ENCODE measurements at regions not wholly inside any gene's neighbourhood (a gene's known extent, or its start where the extent isn't known, plus 50 kb on each side); places are given as distances from the start of the nearest gene placed in this dataset.

GRCh38 chr4:126262665-126263064, 947.9 kb downstream of the FAT4 start:
- DNase-seq, result no peak

GRCh38 chr4:126264839-126265238, 950.1 kb downstream of the FAT4 start:
- DNase-seq, result no peak

GRCh38 chr4:126265888-126266287, 951.1 kb downstream of the FAT4 start:
- no peak for DNase-seq

- no peak for DNase-seq
Measured at GRCh38 chr4:126267689-126268088, 952.9 kb downstream of the FAT4 start.

GRCh38 chr4:126268106-126268505, 953.4 kb downstream of the FAT4 start:
- DNase-seq, result no peak

GRCh38 chr4:126269106-126269505, 954.4 kb downstream of the FAT4 start:
- DNase-seq, result no peak

GRCh38 chr4:126271292-126271691, 956.5 kb downstream of the FAT4 start:
- no peak for DNase-seq

- no peak for DNase-seq
Measured at GRCh38 chr4:126273746-126274145, 959.0 kb downstream of the FAT4 start.

- no peak for DNase-seq
Measured at GRCh38 chr4:126291886-126292285, 977.1 kb downstream of the FAT4 start.

GRCh38 chr4:126298271-126298670, 983.5 kb downstream of the FAT4 start:
- no peak for DNase-seq

- no peak for DNase-seq
Measured at GRCh38 chr4:126306152-126306869, 991.6 kb downstream of the FAT4 start.

GRCh38 chr4:126318376-126318775, 1003.6 kb downstream of the FAT4 start:
- DNase-seq, result no peak

GRCh38 chr4:126328914-126329313, 1014.2 kb downstream of the FAT4 start:
- DNase-seq, result no peak

- DNase-seq, result no peak
Measured at GRCh38 chr4:126338548-126338947, 1023.8 kb downstream of the FAT4 start.

GRCh38 chr4:126341927-126342326, 1027.2 kb downstream of the FAT4 start:
- DNase-seq, result no peak

- no peak for DNase-seq
Measured at GRCh38 chr4:126344472-126344871, 1029.7 kb downstream of the FAT4 start.

GRCh38 chr4:126346654-126347053, 1031.9 kb downstream of the FAT4 start:
- no peak for DNase-seq

GRCh38 chr4:126354784-126355183, 1040.0 kb downstream of the FAT4 start:
- no peak for DNase-seq

- no peak for DNase-seq
Measured at GRCh38 chr4:126358041-126358440, 1043.3 kb downstream of the FAT4 start.

GRCh38 chr4:126361287-126361686, 1046.5 kb downstream of the FAT4 start:
- no peak for DNase-seq

- DNase-seq, result no peak
Measured at GRCh38 chr4:126364311-126364911, 1049.7 kb downstream of the FAT4 start.

- DNase-seq, result no peak
Measured at GRCh38 chr4:126369076-126369475, 1054.3 kb downstream of the FAT4 start.

- no peak for DNase-seq
Measured at GRCh38 chr4:126372634-126373033, 1057.9 kb downstream of the FAT4 start.

GRCh38 chr4:126375462-126376054, 1060.8 kb downstream of the FAT4 start:
- DNase-seq, result no peak

Data from NCI-H1930 (cell line).